ENCODE measurements at regions not wholly inside any gene's neighbourhood (a gene's known extent, or its start where the extent isn't known, plus 50 kb on each side); places are given as distances from the start of the nearest gene placed in this dataset.

DNA sequence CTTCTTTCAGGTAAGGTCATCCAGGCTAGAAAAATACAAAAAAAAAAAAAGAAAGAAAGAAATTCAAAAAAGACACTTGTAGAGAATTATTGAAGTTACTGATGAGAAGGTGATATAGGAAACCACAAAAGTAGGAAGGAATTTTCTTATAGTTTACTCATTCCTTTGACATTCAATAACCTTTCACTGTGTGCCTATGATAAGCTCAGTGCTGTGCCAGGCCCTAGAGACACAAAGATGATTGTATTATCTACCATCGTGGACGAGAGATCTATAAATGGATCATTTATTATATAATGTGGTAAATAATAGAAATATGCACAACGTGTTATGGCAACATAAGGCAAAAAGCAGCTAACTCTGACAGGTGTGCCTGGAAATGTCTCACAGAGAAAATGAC lies 109.6 kb upstream of the NGF start:
- TF ChIP-seq CTCF (IDR thresholded peaks at IDR 0.05) (no peak), SIN3A (IDR thresholded peaks at IDR 0.05; ENCODE audit: borderline replicate concordance, low read depth, low read length) (no peak), MAX (IDR thresholded peaks at IDR 0.05; ENCODE audit: low read depth) (no peak), TAF1 (IDR thresholded peaks at IDR 0.05; ENCODE audit: borderline replicate concordance, low read depth, low read length) (no peak)
